Mesendoderm (in vitro differentiated cells): ENCODE measurements at regions not wholly inside any gene's neighbourhood (a gene's known extent, or its start where the extent isn't known, plus 50 kb on each side); places are given as distances from the start of the nearest gene placed in this dataset.

ENCODE experiments used
- DNase-seq: peaks from one replicate; pipeline ENCODE4 v3.0.0; 2013
- H2AK5ac ChIP-seq: 2 replicates; pipeline ENCODE4 v1.6.1; 2013; ENCODE audit warnings: low read length, inconsistent platforms
- H2BK120ac ChIP-seq: 2 replicates; pipeline ENCODE4 v1.6.1; 2013; ENCODE audit warnings: low read depth, mild to moderate bottlenecking, low read length, moderate library complexity, mixed read lengths
- H2BK15ac ChIP-seq: replicated peaks from 2 replicates; pipeline ENCODE4 v1.6.1; 2013; ENCODE audit warnings: low read depth, mild to moderate bottlenecking, moderate library complexity
- H2BK5ac ChIP-seq: 2 replicates; pipeline ENCODE4 v1.6.1; 2013; ENCODE audit warnings: low read length, inconsistent platforms
- H3K18ac ChIP-seq: 2 replicates; pipeline ENCODE4 v1.6.1; 2013; ENCODE audit warnings: mild to moderate bottlenecking, low read length, mixed read lengths
- H3K23ac ChIP-seq: one replicate; pipeline ENCODE4 v1.6.1; 2013; ENCODE audit warnings: low read length
- H3K27ac ChIP-seq: 2 replicates; pipeline ENCODE4 v1.5.1; 2013; ENCODE audit warnings: low read depth, mild to moderate bottlenecking, inconsistent platforms, low read length, moderate library complexity
- H3K27me3 ChIP-seq: 2 replicates; pipeline ENCODE4 v1.6.1; 2013; ENCODE audit warnings: low read length, control low read depth, mild to moderate bottlenecking, inconsistent platforms; ENCODE audit not compliant: insufficient read depth, poor library complexity
- H3K36me3 ChIP-seq: 2 replicates; pipeline ENCODE4 v1.6.1; 2013; ENCODE audit warnings: low read length, inconsistent platforms; ENCODE audit not compliant: control insufficient read depth, insufficient read depth
- H3K4ac ChIP-seq: one replicate; pipeline ENCODE4 v1.6.1; 2013; ENCODE audit warnings: low read depth, mild to moderate bottlenecking, low read length, moderate library complexity
- H3K4me1 ChIP-seq: 2 replicates; pipeline ENCODE4 v1.6.1; 2013; ENCODE audit warnings: low read depth, low read length, inconsistent platforms; ENCODE audit not compliant: control insufficient read depth
- H3K4me2 ChIP-seq: 2 replicates; pipeline ENCODE4 v1.6.1; 2013; ENCODE audit warnings: low read length
- H3K4me3 ChIP-seq: 2 replicates; pipeline ENCODE4 v1.5.1; 2013; ENCODE audit warnings: mild to moderate bottlenecking, low read length
- H3K56ac ChIP-seq: one replicate; pipeline ENCODE4 v1.6.1; 2013; ENCODE audit warnings: low read length
- H3K79me1 ChIP-seq: 2 replicates; pipeline ENCODE4 v1.6.1; 2013; ENCODE audit warnings: low read length, inconsistent platforms
- H3K79me2 ChIP-seq: 2 replicates; pipeline ENCODE4 v1.6.1; 2013; ENCODE audit warnings: mild to moderate bottlenecking, low read length; ENCODE audit not compliant: control insufficient read depth, insufficient read depth
- H3K9ac ChIP-seq: 2 replicates; pipeline ENCODE4 v1.6.1; 2013; ENCODE audit warnings: low read length, inconsistent platforms
- H4K5ac ChIP-seq: one replicate; pipeline ENCODE4 v1.6.1; 2013; ENCODE audit warnings: low read length
- H4K8ac ChIP-seq: one replicate; pipeline ENCODE4 v1.6.1; 2013; ENCODE audit warnings: low read depth, mild to moderate bottlenecking, control low read depth, low read length, moderate library complexity
- WGBS: extraction: QIAGEN DNeasy Blood & Tissue Kit; methylation state at CpG from one replicate; pipeline ENCODE4 v1.1.7; 2013; ENCODE audit warnings: low lambda C conversion rate, missing lambda C conversion rate; ENCODE audit not compliant: insufficient coverage; ENCODE audit errors: extremely low coverage; 5-methylcytosine and 5-hydroxymethylcytosine counted together

DNA sequence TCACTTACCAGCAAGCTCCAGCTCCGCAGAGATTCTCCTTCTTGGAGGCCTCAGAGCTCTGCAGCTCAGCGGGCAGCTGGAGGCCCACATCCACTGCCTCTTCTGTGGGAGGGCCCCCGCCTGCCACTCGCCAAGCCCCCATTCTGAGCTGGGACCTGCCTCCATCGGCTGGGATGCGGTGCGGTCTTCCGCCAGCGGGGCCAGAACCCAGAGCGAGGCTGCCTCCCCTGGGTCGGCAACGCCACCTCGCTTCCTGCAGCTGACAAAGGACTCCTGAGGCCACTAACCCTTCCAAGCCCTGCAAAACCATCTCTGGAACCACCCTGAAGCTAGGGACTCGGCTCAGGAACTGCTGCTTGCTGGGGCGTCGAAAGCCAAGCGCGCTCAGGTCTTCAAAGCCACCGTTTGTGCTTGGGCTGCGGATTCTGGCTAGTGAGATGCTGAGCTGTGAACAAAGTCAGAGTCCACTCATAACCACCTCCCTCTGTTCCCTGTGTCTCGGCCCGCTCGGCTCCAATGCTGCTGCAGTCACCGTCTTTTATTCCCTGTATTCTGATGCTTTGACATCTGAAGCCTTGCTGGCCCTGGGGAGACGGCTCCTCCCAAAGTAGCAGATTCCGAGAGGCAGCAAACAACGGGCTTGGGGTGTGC, 174.3 kb downstream of the ENGASE start:
- Histone ChIP-seq H2BK15ac (no peak overlapping the region), H3K4me3 (no peak overlapping the region), H3K56ac (no peak overlapping the region), H3K18ac (no peak overlapping the region), H3K27me3 (no peaks in the 10 kb centered on the region), H3K4me2 (no peak overlapping the region), H2BK5ac (no peak overlapping the region), H3K4ac (no peak overlapping the region), H2AK5ac (no peak overlapping the region), H4K8ac (no peak overlapping the region), H3K79me2 (no peaks in the 10 kb centered on the region), H3K79me1 (no peaks in the 10 kb centered on the region), H2BK120ac (no peak overlapping the region), H4K5ac (no peak overlapping the region), H3K23ac (no peak overlapping the region), H3K36me3 (no peaks in the 10 kb centered on the region), H3K9ac (no peak overlapping the region), H3K4me1 (no peaks in the 10 kb centered on the region), H3K27ac (no peak overlapping the region)
- WGBS, result no CpG with 5 or more reads among the region's 27 CpGs
- DNase-seq, result no peak

DNA sequence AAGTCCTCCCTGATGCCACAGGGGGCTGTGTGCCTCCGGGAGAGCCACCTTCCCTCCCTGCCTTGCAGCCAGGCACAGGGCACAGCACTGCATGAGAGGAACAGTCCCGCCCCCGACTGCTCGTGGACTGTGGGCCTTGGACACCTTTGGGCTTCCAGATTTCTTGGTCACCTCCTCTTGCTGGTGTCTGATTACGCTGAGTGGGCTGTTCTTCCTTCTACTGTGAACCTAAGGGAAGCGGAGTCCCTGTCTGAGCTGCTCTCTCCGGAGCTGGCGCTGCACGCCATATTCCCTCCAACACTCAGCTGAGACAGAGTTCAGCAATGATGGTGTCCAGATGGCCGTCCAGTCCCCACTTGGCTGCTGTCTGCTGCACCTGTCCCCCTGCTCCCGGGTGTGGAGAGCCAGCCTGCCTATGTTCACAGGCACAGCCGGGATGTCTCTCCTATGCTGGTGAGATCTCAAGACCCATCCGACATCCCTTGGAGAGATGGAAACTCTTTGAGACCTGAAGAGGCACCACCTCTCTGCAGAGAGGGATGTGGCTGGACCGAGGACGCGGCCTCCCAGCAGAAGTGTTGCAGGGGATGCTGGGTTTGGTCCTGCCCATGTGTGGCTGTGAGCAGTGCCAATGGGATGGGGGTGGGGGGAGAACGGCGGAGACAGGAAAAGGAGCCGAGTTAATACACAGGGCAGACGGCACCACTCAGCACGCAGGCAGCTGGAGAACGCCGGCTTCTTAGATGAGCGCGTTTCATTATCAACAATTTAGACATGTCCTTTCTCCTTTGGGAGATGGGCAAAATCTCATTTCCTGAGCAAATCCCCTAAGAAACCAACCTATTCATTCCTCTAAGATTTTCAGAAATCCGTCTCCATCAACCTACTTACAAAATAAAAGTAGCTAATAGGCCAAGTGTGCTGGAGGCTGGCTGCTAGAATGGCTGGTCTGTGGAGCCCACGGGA, 171.9 kb downstream of the ENGASE start:
- no peaks in the 10 kb centered on the region for H3K79me1 ChIP-seq
- H3K18ac ChIP-seq, result no peak overlapping the region
- H3K4me3 ChIP-seq, result no peak overlapping the region
- H2AK5ac ChIP-seq, result no peak overlapping the region
- H3K27ac ChIP-seq, result no peak overlapping the region
- H2BK15ac ChIP-seq, result no peak overlapping the region
- no peaks in the 10 kb centered on the region for H3K36me3 ChIP-seq
- WGBS, result no CpG with 5 or more reads among the region's 27 CpGs
- H2BK120ac ChIP-seq, result no peak overlapping the region
- no peak overlapping the region for H4K8ac ChIP-seq
- no peak for DNase-seq
- no peak overlapping the region for H3K23ac ChIP-seq
- H3K9ac ChIP-seq, result no peak overlapping the region
- no peaks in the 10 kb centered on the region for H3K4me1 ChIP-seq
- no peak overlapping the region for H3K4ac ChIP-seq
- H3K79me2 ChIP-seq, result no peaks in the 10 kb centered on the region
- no peak overlapping the region for H4K5ac ChIP-seq
- no peak overlapping the region for H3K56ac ChIP-seq
- no peak overlapping the region for H3K4me2 ChIP-seq
- no peak overlapping the region for H2BK5ac ChIP-seq
- no peaks in the 10 kb centered on the region for H3K27me3 ChIP-seq

DNA sequence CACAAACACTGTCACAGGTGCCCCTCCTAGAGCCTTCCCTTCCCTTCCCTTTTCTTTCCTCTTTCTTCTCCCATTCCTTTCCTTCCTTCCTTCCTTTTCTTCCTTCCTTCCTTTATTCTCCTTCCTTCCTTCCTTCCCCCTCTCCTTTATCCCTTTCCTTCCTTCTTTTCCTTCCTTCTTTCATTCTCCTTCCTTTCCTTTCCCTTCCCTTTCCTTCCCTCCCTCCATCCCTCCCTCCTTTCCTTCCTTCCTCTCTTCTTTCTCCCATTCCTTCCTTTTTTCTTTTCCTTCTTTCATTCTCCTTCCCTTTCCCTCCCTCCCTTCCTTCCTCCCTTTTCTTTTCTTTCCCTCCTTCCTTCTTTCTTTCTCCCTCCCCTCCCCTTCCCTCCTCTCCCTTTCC, 170.0 kb downstream of the ENGASE start:
- DNase-seq, result no peak

DNA sequence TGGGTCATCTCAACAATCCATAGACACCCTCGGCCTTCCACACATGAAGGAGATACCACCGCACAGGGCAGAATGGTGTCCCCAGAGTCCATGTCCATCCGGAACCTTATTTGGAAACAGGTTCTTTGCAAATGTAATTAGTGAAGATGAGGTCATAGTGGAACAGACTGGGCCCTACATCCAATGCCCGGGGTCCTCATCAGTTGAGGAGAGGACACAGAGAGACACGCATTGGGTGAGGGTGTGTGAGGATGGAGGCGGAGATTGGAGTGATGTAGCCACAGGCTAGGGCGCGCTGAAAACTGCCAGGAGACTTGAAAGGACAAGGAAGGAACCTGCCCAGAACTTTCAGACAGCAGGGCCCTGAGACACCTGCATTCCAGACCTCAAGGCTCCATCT, 169.4 kb downstream of the ENGASE start:
- Histone ChIP-seq H4K8ac (no peak overlapping the region), H3K27me3 (no peaks in the 10 kb centered on the region), H2BK15ac (no peak overlapping the region), H3K23ac (no peak overlapping the region), H3K79me2 (no peaks in the 10 kb centered on the region), H3K56ac (no peak overlapping the region), H2BK5ac (no peak overlapping the region), H3K4me1 (no peaks in the 10 kb centered on the region), H2BK120ac (no peak overlapping the region), H3K18ac (no peak overlapping the region), H2AK5ac (no peak overlapping the region), H3K79me1 (no peaks in the 10 kb centered on the region), H3K36me3 (no peaks in the 10 kb centered on the region), H3K4ac (no peak overlapping the region), H3K4me3 (no peak overlapping the region), H3K27ac (no peak overlapping the region), H3K4me2 (no peak overlapping the region), H4K5ac (no peak overlapping the region), H3K9ac (no peak overlapping the region)
- no peak for DNase-seq
- no CpG with 5 or more reads among the region's 8 CpGs for WGBS

More for the DNA sequence above, 170.0 kb downstream of the ENGASE start:
- Histone ChIP-seq H3K4me2 (no peak overlapping the region), H3K23ac (no peak overlapping the region), H2BK5ac (no peak overlapping the region), H3K4ac (no peak overlapping the region), H2AK5ac (no peak overlapping the region), H4K8ac (no peak overlapping the region), H3K18ac (no peak overlapping the region), H3K27me3 (no peaks in the 10 kb centered on the region), H2BK15ac (no peak overlapping the region), H3K36me3 (no peaks in the 10 kb centered on the region), H2BK120ac (no peak overlapping the region), H3K56ac (no peak overlapping the region), H3K9ac (no peak overlapping the region), H3K79me1 (no peaks in the 10 kb centered on the region), H4K5ac (no peak overlapping the region), H3K27ac (no peak overlapping the region), H3K79me2 (no peaks in the 10 kb centered on the region), H3K4me1 (no peaks in the 10 kb centered on the region), H3K4me3 (no peak overlapping the region)

DNA sequence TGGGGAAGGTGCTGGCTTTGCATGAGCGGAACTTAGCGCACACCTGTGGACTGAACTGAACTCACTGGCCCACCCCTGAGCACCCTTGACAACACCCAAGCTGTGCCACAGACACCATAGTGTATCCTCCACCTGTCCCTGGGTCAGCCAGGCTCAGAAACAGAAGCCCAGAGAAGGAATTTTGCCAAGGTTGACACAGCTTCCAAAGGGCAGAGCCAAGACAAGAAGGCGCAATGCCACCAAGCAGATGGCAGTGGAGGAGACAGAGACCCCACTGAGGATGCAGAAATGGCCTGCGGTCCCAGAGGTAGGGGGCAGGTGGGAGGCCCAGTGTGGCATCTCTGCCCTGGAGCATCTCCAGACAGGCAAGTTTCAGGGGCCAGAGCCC, 169.0 kb downstream of the ENGASE start:
- H3K27ac ChIP-seq, result no peak overlapping the region
- WGBS, result no CpG with 5 or more reads among the region's 4 CpGs
- no peak overlapping the region for H4K8ac ChIP-seq
- H3K79me1 ChIP-seq, result no peaks in the 10 kb centered on the region
- no peak overlapping the region for H2AK5ac ChIP-seq
- H3K79me2 ChIP-seq, result no peaks in the 10 kb centered on the region
- no peak overlapping the region for H3K23ac ChIP-seq
- no peak overlapping the region for H3K56ac ChIP-seq
- H2BK15ac ChIP-seq, result no peak overlapping the region
- H3K4me1 ChIP-seq, result no peaks in the 10 kb centered on the region
- no peak overlapping the region for H3K9ac ChIP-seq
- H4K5ac ChIP-seq, result no peak overlapping the region
- no peaks in the 10 kb centered on the region for H3K36me3 ChIP-seq
- no peak overlapping the region for H3K4me3 ChIP-seq
- no peaks in the 10 kb centered on the region for H3K27me3 ChIP-seq
- no peak overlapping the region for H3K4me2 ChIP-seq
- H2BK120ac ChIP-seq, result no peak overlapping the region
- DNase-seq, result no peak
- H3K4ac ChIP-seq, result no peak overlapping the region
- no peak overlapping the region for H3K18ac ChIP-seq
- H2BK5ac ChIP-seq, result no peak overlapping the region
